GM21360 (cell line): ENCODE measurements at regions not wholly inside any gene's neighbourhood (a gene's known extent, or its start where the extent isn't known, plus 50 kb on each side); places are given as distances from the start of the nearest gene placed in this dataset.
A peak's percentile ranks its signal among the peaks of the same experiment; 100 is the strongest.
"Not testable (repeated sequence)": the region's sequence is repeated elsewhere in the genome, so short reads cannot be mapped to it uniquely, and the experiment has no call there.

Experiments used
- ATAC-seq: cut with Tn5 transposase; IDR thresholded peaks from one replicate; pipeline ENCODE4 v1.9.1; 2021; ENCODE audit warnings: mild to moderate bottlenecking, moderate library complexity; ENCODE audit not compliant: unreplicated experiment

DNA sequence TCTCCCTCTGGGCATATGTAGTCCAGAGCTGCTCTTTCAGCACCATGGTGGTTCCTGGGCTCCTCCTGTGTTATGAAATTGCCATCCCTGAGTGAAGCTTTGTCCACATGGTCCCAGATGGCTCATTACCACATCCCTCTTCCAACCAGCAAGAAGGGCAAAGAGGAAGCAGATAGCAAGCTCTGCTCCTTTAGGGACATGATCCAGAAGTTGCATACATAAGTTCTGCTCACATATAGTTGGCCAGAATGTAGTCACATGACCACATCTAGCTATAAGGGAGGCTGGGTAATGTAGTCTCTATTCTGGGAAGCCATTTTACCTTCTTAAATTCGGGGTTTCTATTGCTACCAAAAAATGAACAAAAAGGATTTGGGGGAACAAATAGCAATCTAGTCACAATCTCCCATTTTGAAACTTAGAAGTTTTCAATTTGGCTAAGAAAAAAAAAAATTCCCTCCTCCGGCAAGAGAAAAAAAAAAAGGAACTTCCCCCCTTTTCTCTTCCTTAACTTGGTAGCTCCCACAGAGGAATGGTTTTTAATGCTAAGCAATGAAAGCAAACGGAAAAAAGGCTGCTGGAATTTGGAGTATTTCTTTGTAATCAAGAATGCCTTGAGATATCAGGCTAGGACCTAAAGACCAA is 88.2 kb upstream of the USP9X start:
- ATAC-seq = peak; percentile 51

DNA sequence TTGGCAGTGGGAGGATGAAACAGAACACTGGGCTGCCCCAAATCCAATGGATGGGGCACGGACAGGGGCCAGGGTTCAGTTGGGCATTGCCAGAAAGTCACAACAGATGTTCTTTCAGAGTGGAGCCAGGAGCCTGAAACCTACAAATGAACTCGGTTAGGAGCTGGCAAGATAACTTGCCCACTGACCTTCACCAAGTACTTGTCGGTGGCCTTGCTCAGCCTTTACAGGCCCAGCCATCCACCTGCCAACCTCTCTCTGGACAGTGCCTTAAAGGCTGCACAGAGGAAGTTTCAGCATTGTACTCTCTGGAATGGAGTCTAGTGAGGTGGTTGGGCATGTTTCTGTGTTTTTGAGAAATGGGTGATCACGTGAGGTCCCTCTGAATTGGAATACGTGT is 87.1 kb upstream of the USP9X start:
- no peak for ATAC-seq

DNA sequence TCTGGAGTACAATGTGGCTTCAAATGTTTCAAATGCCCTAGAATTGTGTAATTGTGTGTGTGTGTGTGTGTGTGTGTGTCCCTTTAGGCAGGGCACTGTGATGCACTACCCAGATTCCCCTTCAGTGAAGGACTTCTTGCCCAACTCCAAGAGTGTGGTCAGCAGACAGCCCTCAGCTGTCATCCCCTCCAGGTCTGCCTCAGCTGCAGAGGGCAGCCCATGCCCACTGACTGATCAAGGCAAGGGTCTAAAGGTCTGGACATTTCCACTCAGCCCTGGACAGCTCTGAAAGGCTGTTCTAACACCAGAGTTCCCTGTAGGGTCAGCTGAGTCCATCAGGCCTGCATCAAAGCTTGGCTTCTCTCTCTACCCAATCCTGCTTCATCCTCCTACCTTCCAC is 83.9 kb upstream of the USP9X start:
- ATAC-seq = no peak

DNA sequence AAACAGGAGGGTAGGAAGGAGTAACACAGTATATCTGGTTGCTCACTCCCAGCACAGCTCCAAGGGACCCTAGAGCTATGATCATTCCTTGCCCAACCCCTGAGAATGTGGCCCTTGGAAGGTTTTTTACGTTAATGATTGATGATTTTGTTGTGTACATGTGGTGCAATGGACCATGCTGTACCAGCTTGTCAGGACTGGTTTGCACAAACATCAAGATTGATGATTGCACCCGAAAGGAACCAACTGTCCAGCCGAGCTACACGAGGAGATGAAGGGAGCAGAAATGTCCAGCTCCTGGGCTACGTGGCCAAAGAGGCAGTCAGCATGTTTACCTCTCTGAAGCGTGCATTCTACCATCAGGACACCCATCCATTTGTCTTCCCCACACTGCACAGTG is 83.2 kb upstream of the USP9X start:
- no peak for ATAC-seq

DNA sequence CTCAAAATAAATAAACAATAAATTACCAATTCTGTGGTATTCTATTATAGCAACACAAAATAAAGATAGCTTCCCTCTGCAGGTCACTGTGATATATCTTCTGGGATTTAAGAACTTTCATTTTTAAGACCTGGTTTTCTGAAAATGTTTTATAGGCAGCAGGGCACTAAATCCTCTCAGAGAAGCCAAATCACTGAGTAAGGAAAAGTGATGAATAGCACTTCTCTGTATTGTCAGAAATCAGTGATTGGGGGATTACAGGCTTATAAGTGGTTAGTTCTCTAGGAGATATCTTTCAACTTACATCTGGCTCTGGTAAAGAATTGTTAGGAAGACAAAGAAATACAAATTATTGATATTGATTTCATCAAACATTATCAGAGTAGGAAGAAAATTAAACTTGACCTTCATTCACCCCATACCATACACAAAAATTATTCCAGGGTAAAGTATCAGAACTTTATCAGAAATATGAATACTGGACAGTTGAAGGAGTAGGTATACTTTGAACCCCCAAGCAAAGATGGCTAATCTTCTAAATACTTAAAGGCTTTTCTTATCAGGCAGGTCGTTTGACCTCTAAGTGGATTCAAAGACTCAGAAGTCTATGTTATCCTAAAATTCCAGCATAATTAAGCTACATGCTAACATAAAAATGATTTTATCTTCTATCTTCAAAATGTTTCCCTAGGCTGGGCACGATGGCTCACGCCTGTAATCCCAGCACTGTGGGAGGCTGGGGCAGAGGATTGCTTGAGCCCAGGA is 81.6 kb upstream of the USP9X start:
- no peak for ATAC-seq

DNA sequence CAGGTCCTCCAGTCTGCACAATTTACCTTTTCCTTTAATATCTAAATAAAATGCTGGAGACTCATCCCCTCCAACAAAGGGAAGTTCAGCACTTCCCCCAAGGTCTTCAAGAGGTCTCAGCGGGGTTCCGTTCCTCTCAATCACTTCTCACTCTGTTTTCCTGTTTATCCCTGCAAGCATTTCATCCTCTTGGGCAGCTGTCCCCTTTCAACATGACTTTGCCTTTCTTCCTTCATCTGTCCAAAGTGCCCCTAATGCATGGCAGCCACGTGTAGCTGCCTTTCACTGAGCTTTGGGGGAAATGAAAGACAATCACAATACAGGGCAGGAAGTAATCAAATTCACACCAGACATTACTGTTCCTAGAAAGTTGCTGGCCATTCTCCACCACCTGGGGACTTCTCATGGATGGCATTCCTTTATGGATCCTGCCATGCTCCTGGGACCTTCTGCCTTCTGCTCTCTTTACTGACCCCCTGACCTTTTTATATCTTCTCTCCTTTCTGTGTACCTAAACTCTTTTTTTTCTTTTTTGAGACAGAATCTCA is 79.7 kb upstream of the USP9X start:
- no peak for ATAC-seq

DNA sequence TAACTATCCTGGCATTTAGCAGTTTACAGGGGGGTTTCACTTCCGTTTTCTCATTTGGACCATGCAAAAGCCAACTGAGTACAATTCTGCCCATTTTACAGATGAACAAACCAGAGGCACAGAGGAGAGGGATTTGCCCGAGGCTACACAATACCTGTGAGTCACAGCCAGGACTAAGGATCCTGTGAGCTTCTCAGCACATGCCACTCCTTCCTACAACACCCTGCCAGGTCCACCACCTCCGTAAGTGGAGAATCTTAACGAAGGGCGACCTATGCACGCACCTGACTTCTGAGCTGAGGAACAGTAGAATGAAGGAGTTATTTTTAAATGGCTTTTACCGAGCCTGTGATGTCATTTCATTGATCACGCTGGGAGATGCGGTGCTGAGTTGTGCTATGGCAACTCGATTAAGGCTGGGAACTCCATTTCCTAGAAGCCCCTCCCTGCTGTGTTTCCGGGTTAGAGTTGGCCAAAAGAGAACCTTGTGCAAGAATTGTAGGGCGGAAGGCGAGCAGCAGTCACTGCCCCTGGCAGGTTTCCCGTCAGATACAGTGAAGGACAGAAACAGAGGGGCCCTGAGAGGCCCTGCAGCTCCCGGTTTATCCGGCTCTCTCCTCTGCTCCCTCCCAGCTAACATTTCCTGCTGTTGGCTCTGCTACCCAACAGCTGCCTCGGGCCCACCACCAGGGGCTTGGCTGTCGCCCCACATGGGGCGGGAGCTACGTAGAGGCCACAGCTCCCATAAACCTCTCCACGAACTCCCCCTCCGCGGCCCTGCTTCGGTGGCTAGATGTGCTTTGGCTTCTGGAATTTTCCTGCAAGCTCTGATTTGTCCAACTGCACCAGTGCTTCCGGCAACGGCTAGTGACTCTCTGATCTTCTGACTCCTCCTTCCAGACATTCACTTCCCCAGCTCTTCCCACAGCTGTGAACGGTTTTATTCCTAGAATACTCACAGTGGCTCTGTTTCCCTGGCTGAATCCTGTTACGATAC is 75.1 kb upstream of the USP9X start:
- ATAC-seq = no peak

DNA sequence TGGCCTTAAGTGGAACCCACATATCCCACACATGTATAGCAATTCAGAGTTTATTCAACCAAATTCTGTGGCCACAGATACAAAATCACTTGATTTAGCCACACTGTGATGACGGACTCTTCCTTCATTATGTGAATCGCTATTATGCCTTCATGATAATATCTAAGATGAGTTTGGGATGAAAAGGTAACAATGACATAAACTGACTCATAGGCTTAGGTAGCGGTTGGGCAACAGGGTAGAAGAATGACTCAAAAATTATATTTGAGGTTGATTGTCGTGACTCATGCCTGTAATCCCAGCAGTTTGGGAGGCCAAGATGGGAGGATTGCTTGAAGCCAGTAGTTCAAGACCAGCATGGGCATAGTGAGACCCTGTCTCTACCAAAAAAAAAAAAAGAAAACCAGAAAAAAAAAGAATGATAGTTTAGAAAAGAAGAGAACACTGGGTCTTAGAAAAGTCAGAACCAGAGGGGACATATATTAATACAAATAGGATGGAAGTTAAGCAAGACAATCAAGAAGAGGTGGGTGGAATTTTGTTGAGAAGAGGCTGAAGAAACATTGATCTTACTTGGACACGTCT is 70.4 kb upstream of the USP9X start:
- no peak for ATAC-seq

DNA sequence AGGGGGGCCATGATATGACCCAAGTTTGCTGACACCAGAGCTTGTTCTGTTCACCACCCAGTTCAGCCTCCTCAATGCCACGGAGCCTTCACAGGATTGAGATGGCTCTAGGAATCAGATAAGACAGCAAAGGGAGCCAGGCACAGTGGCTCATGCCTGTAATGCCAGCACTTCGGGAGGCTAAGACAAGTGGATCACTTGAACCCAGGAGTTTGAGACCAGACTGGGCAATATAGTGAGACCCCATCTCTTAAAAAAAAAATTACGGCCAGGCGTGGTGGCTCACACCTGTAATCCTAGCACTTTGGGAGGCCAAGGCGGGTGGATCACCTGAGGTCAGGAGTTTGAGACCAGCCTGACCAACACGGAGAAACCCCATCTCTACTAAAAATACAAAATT is 67.5 kb upstream of the USP9X start:
- ATAC-seq = not testable (repeated sequence)

DNA sequence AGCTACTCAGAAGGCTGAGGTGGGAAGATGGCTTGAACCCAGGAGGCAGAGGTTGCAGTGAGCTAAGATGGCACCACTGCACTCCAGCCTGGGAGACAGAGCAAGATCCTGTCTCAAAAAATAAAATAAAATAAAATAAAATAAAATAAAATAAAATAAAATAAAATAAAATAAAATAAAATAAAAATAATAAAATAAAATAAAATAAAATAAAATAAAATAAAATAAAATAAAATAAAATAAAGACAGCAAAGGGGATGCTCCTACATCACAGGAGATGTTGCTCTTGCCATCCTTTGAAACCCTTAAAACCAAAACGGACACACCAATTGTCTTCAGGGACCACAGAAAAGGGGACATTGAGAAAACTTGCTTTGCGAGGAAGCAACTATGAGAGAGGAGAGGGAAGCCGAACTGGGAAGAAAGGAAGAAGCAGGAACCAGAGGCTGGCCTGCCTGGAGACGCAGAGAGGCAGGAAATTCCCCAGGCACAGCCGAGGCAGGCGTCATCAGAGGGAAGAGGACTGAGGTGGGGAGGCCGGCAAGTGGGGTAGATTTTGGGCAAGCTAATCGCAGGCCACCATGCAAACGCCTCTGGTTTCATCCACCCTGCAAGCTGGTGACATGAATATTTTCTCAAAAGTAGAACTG is 66.7 kb upstream of the USP9X start:
- ATAC-seq = not testable (repeated sequence)

DNA sequence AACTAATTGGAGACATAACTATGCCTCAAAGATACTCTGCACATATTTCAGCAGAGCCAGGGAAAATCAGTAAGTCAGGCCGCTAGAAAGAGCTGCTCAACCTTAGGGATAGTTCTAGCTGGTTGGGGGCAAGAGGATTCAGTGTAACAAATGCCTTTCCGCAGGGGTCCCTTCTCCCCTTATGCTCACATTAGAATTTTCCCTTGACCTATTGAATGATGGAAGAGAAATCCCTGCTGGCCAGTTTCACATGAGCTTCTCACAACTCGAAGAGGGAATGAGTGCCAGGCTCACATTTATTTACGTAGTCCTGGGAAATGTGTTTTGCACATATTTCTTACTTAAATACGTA is 66.2 kb upstream of the USP9X start:
- ATAC-seq = no peak

DNA sequence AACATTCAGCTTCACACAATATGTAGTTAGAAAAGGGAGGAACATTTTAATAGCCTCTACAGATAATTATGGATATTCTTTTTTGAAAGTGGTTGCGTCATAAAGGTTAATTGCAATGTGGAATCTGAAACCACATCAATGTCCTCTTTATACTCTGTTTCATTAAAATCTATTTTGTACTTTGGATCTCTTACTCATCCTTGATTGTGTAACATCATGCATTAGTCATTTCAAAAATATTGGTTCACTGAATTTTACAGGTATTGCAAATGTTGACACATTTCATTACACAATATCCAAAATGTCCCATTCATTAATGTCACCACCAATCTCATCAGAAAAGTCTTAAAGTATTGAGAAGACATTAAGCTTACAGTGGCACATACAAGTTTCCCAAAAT is 62.7 kb upstream of the USP9X start:
- ATAC-seq = no peak

DNA sequence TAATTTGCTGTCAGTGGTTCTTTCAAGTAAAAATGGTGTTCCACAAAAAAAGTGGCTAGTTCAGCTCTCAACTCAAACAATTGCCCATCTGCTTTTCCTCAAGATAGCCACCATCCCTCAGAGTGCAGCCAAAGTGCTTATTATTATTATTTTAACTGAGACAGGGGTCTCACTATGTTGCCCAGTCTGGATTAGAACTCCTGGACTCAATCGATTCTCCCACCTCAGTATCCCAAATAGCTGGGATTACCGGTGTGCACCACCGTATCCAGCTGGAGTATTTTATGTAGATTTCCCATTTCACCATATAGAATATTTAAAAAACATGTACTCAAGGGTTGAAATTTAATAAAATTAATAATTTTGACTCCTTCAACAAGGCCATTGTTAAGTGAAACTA is 62.1 kb upstream of the USP9X start:
- ATAC-seq = no peak

DNA sequence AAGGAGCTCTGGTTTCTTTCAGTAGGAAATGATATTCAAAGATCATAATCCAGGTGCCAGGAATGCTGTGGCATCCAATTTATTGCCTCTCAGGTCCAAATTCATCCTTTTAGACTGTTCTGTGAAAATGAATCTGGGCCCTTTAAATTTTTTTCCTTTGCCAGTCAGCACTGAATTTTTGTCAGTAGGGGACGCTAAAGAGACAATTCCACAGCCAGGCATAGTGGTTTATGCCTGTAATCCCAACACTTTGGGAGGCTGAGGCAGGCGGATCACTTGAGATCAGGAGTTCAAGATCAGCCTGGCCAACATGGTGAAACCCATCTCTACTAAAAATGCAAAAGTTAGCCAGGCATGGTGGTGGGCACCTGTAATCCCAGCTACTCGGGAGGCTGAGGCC is 60.9 kb upstream of the USP9X start:
- not testable (repeated sequence) for ATAC-seq

DNA sequence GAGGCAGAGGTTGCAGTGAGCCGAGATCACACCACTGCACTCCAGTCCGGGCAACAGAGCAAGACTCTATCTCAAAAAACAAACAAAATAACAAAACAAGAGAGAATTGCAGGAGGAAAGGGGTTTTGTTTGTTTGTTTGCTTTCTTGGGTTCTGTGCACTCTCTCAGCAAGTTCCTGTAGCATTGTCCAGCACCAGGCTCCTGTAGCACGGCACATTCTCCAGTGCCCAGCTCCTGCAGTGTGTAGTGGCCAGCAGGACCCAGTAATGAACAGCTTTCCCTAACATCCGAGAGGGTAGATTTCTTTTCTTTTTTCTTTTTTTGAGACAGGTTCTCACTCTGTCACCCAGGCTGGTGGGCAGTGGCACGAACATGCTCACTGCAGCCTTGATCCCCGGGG is 60.5 kb upstream of the USP9X start:
- ATAC-seq = no peak

DNA sequence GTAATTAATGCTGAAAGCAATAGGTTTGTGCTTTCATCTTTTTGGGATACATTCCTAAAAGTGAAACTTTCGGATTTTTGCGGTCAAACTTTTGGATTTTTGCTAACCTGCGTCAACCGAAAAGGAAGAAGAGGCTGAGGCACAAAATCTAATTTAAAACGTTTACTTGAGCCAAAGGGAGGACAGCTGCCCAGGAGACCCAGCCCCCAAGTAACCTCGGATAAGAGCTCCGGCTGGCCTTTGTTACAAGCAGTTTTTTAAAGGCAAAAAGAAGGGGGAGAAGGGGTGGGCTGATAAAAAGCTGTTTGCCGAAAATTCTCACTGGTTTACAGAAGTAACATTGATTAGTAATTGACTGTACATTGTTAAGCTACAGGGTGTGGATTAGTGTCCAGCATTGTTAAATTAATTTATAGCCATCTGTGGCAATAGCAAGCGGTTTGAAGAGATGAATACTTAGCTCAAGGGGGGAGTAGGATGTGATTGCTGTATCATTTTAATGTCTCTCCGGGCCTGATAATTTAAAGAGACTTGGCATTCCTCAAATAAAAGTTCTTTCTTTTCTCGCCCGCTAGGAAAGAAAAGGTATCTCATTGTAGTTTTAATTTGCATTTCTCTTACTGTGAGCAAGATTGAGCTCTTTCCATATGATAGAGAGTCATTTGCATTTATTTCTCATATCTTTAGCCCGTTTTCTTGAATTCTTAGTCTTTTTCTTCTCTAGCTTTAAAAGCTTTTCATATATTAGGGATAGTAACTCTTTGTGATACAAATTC is 59.1 kb upstream of the USP9X start:
- ATAC-seq = no peak

DNA sequence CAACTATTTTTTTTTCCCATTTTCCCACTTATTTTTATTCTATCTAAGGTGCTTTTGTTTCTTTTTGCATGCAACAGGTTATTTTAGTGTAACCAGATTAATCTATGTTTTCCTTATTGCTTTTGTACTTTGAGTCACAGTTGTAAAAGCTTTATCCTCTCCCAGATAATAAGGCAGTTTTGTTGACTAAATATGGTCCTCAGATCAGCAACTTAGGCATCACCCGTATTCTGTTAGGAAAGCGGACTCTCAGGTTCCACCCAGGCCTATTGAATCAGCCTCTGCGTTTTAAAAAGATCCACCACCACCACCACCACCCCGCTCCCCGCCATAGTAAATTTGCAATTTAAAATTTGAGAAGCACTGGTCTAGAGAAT is 58.6 kb upstream of the USP9X start:
- no peak for ATAC-seq

DNA sequence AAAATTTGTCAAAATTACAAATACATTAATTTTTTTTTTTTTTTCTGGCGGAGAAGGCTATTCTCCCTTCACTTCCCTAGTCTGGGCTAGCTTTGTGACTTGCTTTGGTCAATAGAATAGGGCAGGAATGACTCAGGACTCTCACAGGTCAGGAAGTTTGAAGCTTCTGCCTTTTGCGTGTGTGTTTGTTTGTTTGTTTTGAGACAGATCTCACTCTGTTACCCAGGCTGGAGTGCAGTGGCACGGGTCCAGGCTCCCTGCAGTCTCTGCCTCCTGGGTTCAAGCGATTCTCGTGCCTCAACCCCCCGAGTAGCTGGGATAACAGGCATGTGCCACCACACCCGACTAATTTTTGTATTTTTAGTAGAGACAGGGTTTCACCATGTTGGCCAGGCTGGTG is 55.9 kb upstream of the USP9X start:
- ATAC-seq = no peak

DNA sequence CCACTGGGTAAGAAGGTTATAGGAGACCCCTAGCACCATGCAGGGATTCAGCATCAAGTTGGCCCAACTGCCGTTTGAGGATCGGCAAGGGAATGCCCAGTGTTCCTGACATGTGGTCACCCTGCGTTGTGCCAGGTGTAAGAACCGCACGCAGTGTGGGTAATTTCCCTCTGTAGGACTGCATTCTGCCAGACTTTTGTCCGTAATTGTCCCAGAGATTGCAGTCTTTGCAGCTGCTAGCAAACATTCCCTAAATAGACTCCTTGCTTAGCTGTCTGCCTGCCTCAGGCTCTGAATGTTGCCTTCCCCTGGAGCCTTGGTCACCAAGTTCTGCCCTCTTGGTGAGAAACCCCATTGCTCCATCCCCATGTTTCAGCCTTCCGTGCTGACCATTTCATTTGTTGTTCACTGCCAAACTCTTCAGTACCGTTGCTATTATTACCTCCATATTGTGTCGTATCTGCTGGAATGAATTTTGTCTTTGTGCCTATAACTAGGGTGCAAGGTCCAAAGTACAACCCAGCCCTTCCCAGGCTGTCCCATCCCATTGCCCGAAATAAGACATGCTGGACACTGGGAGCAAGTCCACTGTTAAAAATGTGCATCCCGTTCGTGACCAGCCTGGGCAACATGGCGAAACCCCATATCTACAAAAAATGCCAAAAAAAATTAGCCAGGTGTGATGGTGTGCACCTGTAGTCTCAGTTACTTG is 53.8 kb upstream of the USP9X start:
- no peak for ATAC-seq
